Fibroblast of skin of right quadriceps (primary cell): ENCODE measurements at regions not wholly inside any gene's neighbourhood (a gene's known extent, or its start where the extent isn't known, plus 50 kb on each side); places are given as distances from the start of the nearest gene placed in this dataset.

Experiments used
- DNase-seq: peaks from one replicate; pipeline ENCODE4 v3.0.0-alpha.2; 2013

DNA sequence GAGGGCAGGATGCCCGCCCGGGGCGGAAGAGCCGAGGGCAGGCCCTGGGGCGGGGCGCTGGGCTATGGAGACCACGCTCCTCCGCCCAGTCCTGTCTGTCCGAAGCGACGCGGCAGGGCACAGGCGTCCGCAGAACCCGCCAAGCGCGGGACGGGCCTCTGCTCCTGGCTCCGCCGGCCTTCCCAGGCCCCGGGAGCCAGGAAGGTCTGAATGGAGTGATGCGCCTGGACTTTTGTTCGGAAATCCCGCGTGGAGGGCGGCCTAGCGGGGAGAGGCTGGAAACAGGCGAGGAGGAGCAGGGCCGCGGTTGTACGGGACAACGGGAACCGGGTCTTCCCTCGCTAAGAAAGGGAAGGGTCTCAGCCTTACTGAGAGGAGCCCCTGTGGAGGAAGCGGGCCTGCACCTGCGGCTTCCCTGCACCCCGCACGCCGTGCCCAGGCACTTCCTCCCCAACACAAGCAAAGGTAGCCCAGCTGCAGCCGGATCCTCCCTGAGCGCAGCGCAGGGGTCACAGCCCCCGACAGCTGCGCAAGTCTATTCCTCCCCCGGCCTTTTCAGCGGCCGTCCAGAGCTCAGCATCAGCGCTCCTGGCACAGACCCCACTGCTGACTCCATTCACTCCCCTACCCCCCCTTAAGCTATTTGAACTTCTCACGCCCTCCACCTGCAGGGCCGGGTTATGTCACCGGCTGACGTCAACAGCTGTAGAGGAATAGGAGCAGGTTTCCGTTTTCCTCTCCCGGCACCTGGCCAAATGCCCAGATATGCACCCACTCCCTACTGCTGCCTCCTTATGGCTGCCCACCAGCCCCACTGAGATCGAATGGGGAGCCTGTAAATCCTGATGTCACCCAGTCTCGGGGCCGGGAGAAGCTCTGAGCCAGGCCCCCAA lies 143.2 kb upstream of the RET start:
- peak; percentile 4 for DNase-seq

DNA sequence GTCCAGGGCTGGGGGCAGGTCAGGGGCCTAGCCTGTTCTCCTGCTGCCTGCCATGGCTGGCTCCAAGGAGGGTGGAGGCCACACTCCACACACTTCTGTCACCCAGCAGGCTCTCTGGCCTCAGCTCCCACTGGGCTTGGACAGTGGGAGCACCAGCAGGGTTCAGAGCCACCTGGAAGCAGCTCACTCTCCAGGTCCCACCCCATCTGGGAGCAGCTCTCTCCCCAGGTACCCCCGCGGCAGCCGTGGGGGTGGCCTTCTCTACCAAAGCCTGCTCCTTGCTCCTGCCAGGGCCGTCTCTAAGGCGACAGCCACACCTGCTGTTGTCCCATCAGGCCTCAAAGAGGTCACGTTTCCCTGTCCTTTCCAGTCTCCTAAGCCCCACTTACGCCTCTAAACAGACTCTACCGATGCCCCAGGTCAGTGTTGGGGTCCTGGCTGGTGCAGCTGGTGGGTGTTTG lies 142.5 kb upstream of the RET start:
- no peak for DNase-seq

DNA sequence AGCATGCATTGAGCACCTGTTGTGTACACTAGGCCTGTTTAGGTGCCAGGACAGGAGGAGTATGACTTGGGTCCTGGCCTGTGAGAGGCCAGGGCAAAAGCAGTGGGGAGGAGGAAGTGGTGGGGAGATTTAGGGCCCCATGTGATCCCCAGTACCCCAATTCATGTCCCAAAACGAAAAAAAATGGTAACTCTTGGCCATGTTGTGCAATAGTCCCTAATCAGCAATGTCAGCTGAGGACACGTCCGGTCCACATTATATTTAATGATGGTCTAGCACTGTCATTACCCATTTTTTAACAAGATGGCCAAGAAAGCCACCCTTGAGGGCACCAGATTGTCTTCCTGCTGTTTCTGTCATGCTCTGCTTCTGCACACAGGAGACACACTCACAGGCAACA lies 142.0 kb upstream of the RET start:
- DNase-seq: no peak

DNA sequence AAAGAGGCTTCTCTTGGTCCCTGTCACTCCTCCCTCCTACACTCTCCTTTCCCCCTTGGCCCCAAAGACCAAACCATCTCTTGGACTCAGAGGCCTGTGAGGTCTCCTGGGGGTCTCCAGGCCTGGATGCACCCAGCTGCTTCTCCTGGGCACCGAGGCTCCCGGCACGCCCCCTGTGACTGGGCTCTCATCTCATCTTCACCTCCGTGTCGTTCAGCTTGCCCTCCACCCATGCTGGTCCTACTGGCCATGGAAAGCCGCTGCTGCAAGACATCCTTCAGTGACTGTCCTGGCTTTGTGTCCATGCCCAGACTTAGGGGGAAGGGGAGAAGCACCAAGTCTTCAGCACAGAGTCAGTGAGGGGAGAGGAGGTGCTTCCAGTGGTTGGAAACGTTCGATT lies 141.4 kb upstream of the RET start:
- no peak for DNase-seq

DNA sequence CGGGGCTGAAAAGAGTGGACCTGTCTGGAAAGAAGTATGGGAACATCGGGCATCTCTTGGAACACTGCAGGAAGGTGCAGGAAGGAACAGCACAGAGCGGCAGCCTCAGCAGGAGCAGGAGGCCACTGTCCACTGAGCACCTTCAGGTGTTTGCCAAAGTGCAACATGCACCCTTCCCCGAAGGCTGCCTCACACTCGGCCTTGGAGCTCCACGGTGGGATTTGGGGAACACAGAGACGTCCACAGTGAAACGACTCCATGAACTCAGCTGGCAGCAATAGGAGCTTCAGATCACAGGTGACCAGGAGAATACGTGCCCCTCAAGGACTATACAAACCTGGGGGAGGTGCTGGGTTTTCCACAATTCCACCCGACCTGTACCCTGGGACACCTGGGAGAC lies 140.3 kb upstream of the RET start:
- no peak for DNase-seq

DNA sequence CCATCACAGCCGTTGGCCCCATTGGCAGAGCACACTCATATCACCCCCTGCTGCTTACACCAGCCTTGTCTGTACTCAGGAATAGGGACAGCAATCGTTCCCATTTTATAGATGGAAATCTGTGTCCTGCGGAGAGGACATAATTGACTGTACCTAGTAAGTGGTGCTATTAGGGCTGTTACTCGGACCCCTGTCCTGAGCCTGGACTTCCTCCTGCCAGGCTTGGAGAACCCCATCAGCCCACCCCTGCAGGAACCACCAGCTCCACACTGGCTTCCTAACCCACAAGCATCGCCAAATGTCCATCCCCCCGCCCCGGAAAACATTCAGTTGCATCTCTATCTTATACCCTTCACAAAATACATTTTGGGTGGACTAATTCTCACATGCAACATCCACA lies 139.8 kb upstream of the RET start:
- no peak for DNase-seq

DNA sequence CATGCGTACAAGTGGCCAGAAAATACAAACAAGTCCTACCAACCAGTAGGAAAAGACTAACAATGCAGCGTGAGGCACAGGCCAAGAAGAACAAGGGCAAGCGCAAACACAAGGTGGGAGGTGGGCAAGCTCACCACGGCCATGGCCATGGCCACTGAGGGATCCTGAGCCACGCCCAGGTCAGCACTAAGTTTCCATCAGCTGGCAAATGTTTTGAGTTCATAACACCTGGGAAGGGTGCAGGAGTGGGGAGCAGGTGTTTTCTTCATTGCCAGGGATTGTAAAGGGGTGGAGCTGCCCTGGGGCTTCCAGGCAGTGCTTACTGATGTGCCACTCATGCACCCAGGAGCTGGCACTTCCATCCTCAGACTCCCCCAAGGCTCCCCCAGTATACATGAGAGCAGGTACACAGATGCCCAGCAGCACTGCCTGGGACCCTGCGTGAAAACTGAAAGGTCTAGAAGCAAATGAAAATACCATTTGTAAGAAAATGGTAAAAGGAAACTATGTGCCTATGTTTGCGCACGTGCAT lies 139.2 kb upstream of the RET start:
- DNase-seq: no peak

DNA sequence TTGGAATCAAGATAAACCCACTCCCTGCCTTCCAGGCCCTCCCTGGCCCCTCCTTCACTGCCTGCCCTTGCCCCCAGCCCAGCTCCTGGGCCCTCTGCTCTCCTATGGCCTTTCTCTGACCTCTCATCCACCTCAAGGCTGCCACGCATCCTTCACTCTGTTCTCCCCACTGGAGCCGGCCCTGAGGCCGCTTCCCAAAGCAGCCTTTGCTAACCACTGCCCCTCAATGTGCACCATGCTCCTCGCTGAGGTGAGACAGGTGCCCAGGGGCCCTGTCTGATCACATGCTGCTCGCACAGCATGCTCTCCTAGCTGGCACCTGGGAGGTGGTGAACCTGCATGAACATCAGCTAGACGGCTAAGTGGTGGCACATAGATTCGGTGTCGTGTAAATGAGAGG lies 138.5 kb upstream of the RET start:
- DNase-seq: no peak

DNA sequence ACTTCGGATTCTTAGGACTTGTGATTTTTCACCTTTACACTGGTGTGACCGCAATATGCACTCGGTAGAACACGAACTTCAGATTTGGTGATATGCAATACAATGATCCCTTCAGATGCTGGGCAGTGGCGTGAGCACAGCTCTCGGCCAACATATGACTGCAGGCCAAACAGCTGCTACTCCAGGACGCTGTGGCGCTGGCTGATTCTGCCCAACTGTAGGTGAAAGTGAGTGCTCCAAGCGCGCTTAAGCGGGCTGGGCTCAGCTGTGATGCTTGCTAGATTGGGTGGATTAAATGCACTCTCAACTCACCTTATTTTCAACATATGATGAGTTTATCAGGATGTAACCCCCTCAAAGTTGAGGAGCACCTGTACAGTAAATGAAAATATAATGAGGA lies 137.6 kb upstream of the RET start:
- DNase-seq: no peak

DNA sequence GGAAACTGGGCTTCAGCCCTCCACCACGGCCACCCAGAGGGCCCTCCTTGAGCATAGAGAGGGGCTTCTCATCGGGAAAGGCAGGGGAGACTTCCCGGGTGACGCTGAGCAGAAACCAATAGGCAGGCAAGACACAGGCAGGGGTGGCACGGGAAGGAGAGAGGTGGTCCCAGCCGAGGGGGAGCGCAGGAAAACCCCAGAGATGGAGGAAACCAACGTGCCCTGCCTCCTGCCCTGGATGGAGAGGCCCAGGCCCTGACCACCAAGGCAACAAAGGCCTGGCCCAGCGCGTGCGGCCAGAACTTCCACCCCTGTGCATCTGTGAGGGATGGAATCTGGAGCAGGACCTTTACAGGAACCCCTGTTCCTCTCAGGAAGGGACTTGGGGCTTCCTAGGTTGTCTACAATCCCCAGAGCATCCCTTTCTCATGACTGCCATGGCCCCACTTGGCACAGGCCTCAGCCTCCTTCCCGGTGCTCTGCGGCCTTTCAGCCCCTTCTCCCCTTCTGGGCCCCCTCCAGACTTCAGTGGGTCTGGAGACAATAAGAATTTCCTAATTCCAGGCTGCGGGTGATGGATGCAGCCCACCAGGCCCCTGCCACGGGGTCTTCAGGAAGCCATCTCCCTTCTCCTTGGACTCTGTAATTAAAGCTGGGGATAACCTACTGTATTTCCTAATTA lies 137.0 kb upstream of the RET start:
- DNase-seq: no peak

DNA sequence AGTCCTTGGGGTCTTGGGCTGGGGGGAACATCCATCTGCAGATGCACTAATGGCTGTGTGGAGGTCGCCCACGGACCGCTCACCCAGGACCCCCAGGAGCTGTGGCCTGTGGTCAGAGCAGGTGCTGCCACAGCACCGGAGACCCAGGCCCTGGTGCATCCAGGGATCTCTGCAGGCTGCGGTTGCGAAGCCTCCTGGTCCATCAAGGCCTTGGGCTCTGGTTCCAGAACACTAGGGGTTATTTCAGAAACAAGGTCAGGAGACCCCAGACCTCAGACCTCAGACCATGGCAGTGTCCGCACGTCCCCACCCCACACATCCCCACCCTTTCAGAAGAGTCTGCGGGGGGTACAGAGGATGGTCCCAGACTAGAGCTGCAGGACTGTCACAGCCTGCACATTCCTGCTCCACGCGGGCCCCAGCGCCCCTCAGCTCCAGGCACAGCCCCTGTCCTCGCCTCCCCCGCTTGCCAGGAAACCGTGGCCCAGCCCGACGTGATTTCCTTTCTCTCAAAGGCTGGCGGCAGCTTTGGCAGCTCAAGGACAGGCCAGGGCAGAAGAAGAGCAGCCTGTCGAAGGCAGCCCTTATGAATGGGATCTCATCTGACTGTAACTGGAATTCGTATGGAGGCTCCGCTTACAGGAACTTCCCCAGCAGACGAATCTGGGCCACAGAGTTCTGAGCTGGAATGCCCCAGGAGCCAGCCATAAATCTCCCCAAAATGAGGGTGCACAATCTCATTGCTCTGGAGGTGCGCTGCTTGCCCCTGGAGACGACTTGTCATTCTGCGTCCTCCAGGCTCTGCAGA lies 136.2 kb upstream of the RET start:
- no peak for DNase-seq

DNA sequence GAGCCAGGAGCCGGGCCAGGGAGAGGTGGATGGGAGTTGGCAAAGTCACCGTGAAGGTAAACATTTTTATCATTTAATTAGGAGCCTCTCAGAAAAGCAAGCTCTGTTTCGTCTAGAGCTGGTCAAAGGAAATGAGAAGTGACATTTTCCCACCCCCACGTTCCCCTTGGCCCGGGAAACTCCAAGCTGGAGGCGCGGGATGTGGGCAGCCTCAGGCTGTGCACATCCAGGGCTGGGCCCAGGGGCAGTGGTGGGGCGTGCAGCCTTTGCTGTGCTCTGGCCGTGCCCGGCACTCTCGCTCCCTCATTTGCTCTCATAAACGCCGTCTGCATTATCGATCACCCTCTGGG lies 135.6 kb upstream of the RET start:
- DNase-seq: no peak

DNA sequence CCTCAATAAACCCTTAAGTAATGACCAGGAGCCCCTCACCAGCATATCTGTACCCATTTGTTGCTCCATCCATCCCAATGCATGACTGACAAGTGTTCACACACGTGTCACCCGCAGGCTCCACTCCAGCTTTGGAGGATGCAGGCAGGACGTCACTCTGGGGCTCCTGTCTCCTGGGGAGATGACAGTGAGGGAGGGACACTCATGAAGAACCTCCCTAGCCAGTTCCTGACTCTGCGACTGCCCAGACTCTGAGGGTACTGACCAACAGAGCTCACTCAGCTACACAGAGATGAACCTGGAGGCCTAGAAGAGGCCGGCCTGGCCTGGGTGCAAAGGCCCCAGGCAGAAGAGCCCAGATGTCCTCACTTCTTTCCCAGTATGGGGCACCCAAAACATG lies 135.1 kb upstream of the RET start:
- DNase-seq: no peak

DNA sequence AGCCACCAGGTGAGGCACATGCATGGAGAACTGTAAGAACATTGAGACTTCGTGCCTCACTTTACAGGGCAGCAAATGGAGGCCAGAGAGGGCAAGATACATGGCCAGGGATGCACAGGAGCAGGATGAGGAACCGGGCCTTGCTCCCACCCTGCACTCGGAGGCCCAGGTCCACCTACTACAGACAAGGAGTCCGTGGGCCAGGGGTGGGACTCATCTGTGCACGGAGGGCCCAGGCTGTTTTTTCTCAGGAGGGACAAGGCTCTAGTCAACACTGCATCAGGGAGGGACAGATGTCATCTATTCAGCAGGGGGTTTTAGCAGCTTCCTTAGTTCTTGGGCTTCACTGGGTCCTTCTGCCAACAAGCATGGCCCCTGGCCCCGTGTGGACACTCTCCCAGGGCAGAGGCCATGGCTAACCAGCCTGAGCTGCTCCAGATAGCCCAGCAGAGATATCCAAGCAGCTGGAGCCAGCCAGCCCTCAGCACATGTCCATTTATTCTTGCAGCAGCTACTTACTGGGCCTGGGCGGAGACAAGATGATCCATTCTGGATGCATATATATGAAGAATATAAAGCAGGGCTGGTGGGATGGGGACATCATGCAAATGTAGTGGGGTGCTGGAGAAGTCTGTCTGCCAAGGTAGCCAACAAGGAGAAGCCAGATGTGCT lies 134.5 kb upstream of the RET start:
- DNase-seq: no peak

DNA sequence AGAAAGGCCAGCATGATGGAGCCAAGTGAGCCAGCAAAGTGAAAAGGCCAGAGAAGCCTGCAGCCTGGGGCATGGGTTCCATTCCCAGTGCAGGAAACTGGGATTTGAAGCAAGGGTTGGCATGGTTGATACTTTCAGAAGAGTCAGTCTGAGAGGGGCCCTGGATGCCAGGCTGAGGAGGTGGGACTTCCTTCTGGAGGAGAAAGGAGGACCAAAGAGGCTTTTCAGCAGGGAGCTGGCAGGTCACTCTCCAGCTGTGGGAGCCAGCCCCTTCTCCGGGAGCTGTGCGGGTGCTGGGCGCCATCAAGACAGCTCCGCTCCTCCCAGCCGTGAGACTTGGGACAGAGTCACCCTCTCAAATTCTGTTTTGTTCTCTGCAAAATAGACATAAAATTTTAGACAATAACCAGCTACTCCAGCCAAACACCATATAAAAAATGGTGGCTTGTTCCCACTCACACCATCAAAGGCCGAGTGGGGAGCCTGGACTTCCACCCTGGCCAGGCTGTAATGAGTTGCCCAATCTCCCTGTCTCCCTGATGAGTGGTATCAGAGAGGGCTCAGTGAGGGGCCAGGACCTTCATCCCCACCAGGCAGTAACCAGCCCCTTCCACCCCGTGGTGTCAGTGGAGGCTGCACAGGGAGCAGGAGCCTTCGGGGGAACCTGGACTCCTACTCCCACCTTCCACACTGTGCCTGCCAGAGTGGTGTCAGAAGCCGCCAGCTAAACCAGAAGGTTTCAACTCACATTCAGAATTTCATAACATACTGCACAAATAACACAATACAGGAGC lies 133.6 kb upstream of the RET start:
- DNase-seq: no peak

DNA sequence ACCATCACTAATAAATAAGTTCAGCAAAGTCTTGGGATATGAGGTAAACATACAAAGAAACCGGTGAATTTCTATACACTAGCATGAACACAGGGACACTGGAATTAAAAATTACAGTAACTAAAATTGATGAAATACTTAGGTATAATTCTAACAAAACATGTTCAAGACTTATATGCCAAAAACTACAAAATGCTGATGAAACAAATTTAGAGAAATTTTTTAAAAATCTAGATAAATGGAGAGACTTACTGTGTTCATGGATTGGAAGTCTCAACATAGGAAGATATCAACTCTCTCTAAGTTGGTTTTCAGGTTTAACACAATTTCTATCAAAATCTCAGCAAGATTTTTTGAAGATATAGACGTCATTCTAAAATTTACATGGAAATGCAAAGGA lies 128.8 kb upstream of the RET start:
- no peak for DNase-seq

DNA sequence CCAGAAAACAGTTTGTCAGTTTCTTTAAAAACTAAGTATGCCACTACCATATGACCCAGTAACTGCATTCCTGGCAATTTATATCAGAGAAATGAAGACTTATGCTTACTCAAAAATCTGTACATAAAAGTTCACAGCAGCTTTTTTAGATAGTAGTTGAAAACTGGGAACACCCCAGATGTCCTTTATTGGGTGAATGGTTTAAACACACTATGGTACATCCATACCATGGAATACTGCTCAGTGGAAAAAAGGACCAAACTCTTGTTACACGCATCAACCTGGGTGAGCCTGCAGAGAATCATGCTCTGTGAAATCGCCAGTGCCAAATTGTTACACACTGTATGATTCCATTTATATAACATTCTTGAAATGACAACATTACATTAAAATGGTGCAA lies 127.6 kb upstream of the RET start:
- no peak for DNase-seq

DNA sequence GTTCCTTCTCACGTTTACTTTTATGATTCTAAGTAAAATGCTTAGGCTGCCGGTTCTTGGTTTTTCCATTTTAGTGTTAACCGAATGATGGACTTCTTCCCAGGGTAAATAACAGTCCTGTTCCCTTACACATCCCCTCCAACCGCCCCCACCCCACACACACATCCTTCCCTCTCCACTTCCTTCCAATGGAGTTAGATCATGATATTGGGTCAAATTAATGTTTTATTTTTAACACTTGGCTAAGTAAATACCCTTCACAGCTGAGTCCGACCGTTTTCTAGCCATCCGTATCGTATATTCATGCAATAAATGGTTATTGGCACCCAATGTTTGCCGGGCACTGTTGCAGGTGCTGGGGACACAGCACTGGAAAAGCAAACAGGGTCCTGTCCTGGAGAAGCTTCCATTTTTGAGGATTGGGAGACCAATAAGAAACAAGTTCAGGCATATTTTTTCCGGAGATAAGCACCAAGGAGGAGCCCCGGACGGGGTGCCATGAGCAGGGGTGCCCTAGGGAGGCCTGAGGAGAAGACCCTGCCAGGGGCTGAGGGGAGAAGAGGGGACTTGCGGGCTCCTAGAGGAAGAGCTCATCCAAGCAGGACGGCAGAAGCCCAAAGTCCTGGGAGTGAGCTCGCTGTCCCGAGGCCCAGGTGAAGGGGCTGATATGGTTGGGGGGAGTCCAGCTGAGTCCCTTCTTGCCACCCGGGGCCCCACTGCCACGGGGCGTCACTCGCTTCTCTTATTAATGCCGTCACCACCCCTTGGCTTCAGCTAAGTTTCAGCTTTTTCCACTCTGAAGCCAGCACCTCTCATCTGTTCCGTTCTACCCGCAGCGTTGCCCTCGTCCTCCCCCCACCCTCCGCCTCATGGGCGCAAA lies 126.0 kb upstream of the RET start:
- DNase-seq: no peak

DNA sequence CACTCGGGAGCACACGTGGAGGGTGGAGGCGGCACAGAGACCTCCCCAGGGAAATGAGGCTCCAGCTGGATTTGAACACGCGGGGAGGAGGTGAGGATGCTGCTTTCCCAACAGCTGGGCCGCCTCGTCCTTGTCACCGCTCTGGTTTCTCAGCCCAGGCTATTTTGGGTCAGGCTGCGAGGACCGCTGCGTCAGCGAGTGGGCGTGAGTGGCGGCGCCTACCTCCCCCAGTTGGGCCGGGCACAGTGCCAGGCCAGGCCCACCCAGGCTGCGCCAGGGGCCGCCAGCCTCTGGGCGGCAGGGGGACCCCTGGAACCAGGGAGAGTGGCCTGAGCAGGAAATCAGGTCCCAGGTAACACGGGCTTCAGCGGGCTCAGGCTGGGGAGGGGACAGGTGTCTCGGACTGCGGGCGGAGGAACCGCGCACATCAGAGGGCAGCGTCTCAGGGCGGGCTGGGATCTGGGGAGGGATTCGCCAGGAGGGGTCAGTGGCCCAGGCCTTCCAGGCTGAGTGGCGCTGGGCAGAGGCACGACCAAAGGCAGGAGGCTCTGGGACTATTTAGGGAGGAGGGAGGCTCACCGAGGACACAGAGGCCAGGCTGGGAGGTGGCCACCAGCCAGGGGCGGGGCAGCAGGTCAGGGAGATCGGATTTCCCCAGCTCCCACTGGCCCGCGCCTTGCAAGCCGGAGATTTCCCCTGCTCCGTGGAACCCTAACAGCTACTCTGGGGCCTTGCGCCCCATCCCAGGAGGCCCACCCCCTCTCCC lies 125.2 kb upstream of the RET start:
- no peak for DNase-seq

DNA sequence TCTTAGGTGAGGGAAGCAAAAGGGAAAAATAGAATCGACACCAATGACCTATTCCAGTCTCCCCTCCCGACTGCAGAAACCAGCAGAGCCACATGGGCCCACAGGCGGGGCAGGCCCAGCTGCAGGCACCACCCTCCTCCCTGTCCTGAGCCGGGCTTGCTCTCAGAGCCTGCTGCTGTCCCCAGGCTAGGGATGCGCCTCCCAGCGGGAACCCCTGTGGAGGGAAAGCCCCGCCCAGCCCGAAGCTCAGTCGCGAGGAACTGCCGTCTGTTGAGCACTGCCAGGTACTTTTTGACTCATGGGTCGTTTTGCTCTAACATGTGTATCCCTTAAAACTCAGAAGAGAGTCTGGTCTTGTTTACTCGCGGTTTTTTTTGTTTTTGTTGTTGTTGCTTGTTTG lies 124.5 kb upstream of the RET start:
- no peak for DNase-seq
